ENCODE measurements at regions not wholly inside any gene's neighbourhood (a gene's known extent, or its start where the extent isn't known, plus 50 kb on each side); places are given as distances from the start of the nearest gene placed in this dataset.

DNA sequence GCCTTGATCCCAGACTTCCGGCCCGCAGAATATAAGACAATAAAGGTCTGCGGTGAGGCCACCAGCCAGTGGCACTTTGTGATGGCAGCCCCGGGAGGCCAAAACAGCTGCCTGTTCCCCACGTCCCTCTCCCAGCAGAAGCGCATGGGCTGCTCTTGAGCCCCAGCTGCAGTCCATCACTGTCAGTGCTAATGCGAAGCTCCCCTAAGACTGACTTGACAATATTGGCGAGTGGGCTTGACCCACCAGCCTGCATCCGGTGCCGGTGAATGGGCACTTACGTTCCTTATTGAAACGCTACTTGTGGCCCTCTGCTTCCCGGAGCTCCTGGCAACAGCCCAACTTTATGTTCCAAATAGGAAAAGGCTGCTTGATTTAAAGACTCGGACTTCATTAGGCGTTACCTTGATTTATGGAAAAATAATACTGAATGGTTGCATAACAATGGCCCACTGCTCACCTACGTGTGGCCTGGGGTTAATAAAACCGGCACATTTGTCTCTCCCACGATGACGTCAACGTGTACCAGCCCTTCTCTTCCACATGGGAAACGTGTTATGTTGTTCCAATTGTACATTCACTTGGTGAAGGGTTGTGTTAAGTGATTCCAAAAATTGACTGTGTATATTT is 93.4 kb upstream of the SEPTIN5 start:
- Histone ChIP-seq H2AFZ (ENCODE audit: insufficient read depth, low read depth, low read length, poor library complexity, severe bottlenecking) (no peak overlapping the region), H3K4me1 (ENCODE audit: control insufficient read depth in 2 of 2, insufficient read depth in 2 of 2, low read length in 2 of 2) (peaks cover 35 to 49% of the 10 kb centered on the region in 2 donors), H3K4me2 (replicated peaks; ENCODE audit: low read depth, low read length, poor library complexity, severe bottlenecking) (peak overlapping the region; percentile 73), H4K20me1 (ENCODE audit: control insufficient read depth, insufficient read depth, low read length, poor library complexity, severe bottlenecking) (no peaks in the 10 kb centered on the region), H3K9ac (ENCODE audit: low read length) (no peak overlapping the region), H3K4me3 (ENCODE audit: control extremely low read depth in 1 of 5, extremely low read depth in 1 of 5, insufficient read depth in 1 of 5, low read depth in 2 of 5, low read length in 4 of 5) (no peak overlapping the region), H3K9me3 (ENCODE audit: control extremely low read depth in 1 of 3, control insufficient read depth in 2 of 3, insufficient read depth in 1 of 3, low read length in 2 of 3) (no peaks in the 10 kb centered on the region), H3K79me2 (ENCODE audit: control insufficient read depth, insufficient read depth, low read length) (no peaks in the 10 kb centered on the region), H3K27me3 (replicated peaks in 1 of 4; ENCODE audit: control extremely low read depth in 1 of 4, control insufficient read depth in 3 of 4, insufficient read depth in 4 of 4, low read length in 3 of 4) (peaks cover 0 to 18% (median 3%) of the 10 kb centered on the region in 4 experiments), H3K36me3 (replicated peaks in 1 of 2; ENCODE audit: control extremely low read depth in 1 of 2, control insufficient read depth in 1 of 2, extremely low read depth in 1 of 2, insufficient read depth in 2 of 2, low read length in 1 of 2) (no peaks in the 10 kb centered on the region), H3K27ac (ENCODE audit: low read length in 2 of 2) (no peak overlapping the region)
- peak overlapping the region; percentile 89 for H3K4me3 Mint-ChIP-seq
- ATAC-seq (ENCODE audit: low read depth) (no peak), DNase-seq (no peak)
- peaks cover 29% of the 10 kb centered on the region for H3K27me3 Mint-ChIP-seq
- WGBS (ENCODE audit: insufficient coverage): 88% methylated on average over 16 of the region's 21 CpGs
- H3K27ac Mint-ChIP-seq: no peak overlapping the region
- ChIA-PET CTCF (no interaction called here), POLR2A (no interaction called here)
- H3K9me3 Mint-ChIP-seq (ENCODE audit: insufficient read depth): no peaks in the 10 kb centered on the region
- intact Hi-C loops (cut with micrococcal nuclease): loop anchor here (5.0 kb wide), 1 partner anchor 259 kb away; no protein-coding TSS in a partner anchor
- H3K4me1 Mint-ChIP-seq: peaks cover 44% of the 10 kb centered on the region
- no peak for TF ChIP-seq EZH2 (IDR thresholded peaks at IDR 0.05; ENCODE audit: borderline replicate concordance, insufficient read depth, low read depth, low read length, poor library complexity, severe bottlenecking)
- TF ChIP-seq, protein P1, sequence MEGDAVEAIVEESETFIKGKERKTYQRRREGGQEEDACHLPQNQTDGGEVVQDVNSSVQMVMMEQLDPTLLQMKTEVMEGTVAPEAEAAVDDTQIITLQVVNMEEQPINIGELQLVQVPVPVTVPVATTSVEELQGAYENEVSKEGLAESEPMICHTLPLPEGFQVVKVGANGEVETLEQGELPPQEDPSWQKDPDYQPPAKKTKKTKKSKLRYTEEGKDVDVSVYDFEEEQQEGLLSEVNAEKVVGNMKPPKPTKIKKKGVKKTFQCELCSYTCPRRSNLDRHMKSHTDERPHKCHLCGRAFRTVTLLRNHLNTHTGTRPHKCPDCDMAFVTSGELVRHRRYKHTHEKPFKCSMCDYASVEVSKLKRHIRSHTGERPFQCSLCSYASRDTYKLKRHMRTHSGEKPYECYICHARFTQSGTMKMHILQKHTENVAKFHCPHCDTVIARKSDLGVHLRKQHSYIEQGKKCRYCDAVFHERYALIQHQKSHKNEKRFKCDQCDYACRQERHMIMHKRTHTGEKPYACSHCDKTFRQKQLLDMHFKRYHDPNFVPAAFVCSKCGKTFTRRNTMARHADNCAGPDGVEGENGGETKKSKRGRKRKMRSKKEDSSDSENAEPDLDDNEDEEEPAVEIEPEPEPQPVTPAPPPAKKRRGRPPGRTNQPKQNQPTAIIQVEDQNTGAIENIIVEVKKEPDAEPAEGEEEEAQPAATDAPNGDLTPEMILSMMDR (IDR thresholded peaks at IDR 0.05): no peak

DNA sequence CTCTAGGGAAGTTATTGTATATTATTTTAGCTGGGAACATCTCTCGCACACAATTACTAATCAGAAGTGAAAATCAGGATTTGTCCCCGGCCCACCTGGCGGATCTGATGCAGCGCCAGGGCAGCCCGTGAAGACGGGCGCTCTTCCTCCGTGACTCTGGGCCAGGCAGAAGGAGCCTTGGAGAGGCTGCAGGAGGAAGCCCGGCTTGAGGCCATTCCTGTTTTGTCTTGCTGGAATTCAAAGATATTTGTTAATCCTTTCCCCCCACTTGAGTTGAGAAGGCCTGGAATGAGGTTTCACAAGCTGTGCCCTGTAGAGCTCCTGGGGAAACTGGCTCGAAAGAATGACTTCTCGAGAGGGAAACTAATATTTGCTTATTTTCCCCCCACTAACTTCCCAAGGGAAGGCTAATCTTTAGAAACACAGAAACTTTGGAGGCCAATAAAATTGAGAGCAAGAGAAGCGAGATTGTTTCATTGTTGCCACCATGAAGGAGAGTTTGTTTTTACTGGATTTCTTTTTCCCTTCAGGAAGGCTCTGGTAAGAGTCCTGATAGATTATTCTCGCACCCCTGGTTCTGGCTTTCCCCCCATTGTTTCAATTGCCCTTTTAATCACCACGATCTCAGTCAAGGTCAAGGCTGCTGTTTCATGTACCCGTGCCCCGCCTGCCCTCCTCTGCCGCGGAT is 92.8 kb upstream of the SEPTIN5 start:
- intact Hi-C loops (cut with micrococcal nuclease): loop anchor here (1.0 to 5.0 kb wide), 4 partner anchors 143 to 477 kb away; partner anchors contain the start of genes CDC45, ESS2, SLC25A1 and UFD1

More for the DNA sequence above, 92.8 kb upstream of the SEPTIN5 start:
- WGBS (ENCODE audit: insufficient coverage): 61% methylated on average over 15 of the region's 18 CpGs
- CTCF ChIA-PET: interaction anchor here (1.0 kb wide), 1 partner anchor 142 kb away, joined by 3 read pairs; the partner anchor contains the start of genes CDC45 and UFD1
- Histone ChIP-seq H3K9me3 (ENCODE audit: control extremely low read depth in 1 of 3, control insufficient read depth in 2 of 3, insufficient read depth in 1 of 3, low read length in 2 of 3) (no peaks in the 10 kb centered on the region), H3K79me2 (ENCODE audit: control insufficient read depth, insufficient read depth, low read length) (no peaks in the 10 kb centered on the region), H3K27ac (ENCODE audit: low read length in 2 of 2) (peak overlapping the region in 1 of 2 donors; percentile 34), H3K4me3 (ENCODE audit: control extremely low read depth in 1 of 5, extremely low read depth in 1 of 5, insufficient read depth in 1 of 5, low read depth in 2 of 5, low read length in 4 of 5) (peak overlapping the region in 3 of 5 experiments; percentile 32 to 47 (median 34)), H4K20me1 (ENCODE audit: control insufficient read depth, insufficient read depth, low read length, poor library complexity, severe bottlenecking) (no peaks in the 10 kb centered on the region), H3K9ac (ENCODE audit: low read length) (peak overlapping the region; percentile 41), H3K4me1 (ENCODE audit: control insufficient read depth in 2 of 2, insufficient read depth in 2 of 2, low read length in 2 of 2) (peaks cover 35 to 49% of the 10 kb centered on the region in 2 donors), H3K4me2 (replicated peaks; ENCODE audit: low read depth, low read length, poor library complexity, severe bottlenecking) (peak overlapping the region; percentile 73), H3K36me3 (replicated peaks in 1 of 2; ENCODE audit: control extremely low read depth in 1 of 2, control insufficient read depth in 1 of 2, extremely low read depth in 1 of 2, insufficient read depth in 2 of 2, low read length in 1 of 2) (no peaks in the 10 kb centered on the region), H3K27me3 (replicated peaks in 1 of 4; ENCODE audit: control extremely low read depth in 1 of 4, control insufficient read depth in 3 of 4, insufficient read depth in 4 of 4, low read length in 3 of 4) (peaks cover 0 to 24% (median 4%) of the 10 kb centered on the region in 4 experiments), H2AFZ (ENCODE audit: insufficient read depth, low read depth, low read length, poor library complexity, severe bottlenecking) (peak overlapping the region; percentile 54)
- DNase-seq (no peak), ATAC-seq (ENCODE audit: low read depth) (no peak)
- H3K4me3 Mint-ChIP-seq: peak overlapping the region; percentile 89
- no peaks in the 10 kb centered on the region for H3K9me3 Mint-ChIP-seq (ENCODE audit: insufficient read depth)
- TF ChIP-seq, protein P1 (IDR thresholded peaks at IDR 0.05): no peak
- no peak for TF ChIP-seq EZH2 (IDR thresholded peaks at IDR 0.05; ENCODE audit: borderline replicate concordance, insufficient read depth, low read depth, low read length, poor library complexity, severe bottlenecking)
- peak overlapping the region; percentile 70 for H3K27ac Mint-ChIP-seq
- H3K4me1 Mint-ChIP-seq: peaks cover 44% of the 10 kb centered on the region
- peaks cover 33% of the 10 kb centered on the region for H3K27me3 Mint-ChIP-seq
- POLR2A ChIA-PET: no interaction called here
